HG02610 (cell line): ENCODE measurements at regions not wholly inside any gene's neighbourhood (a gene's known extent, or its start where the extent isn't known, plus 50 kb on each side); places are given as distances from the start of the nearest gene placed in this dataset.
"Not testable (repeated sequence)": the region's sequence is repeated elsewhere in the genome, so short reads cannot be mapped to it uniquely, and the experiment has no call there.

Experiments used
- ATAC-seq: cut with Tn5 transposase; IDR thresholded peaks from one replicate; pipeline ENCODE4 v1.9.1; 2021; ENCODE audit warnings: mild to moderate bottlenecking, moderate library complexity; ENCODE audit not compliant: unreplicated experiment

GRCh38 chr5:103889500-103890209 lies 327.1 kb upstream of the NUDT12 start:
- ATAC-seq, result peak; percentile 98

GRCh38 chr5:103886826-103887225 lies 324.2 kb upstream of the NUDT12 start:
- ATAC-seq, result no peak

- ATAC-seq, result no peak
Measured at GRCh38 chr5:103883143-103883542, 320.6 kb upstream of the NUDT12 start.

GRCh38 chr5:103881560-103881959 lies 319.0 kb upstream of the NUDT12 start:
- ATAC-seq, result no peak

GRCh38 chr5:103867857-103868598 lies 305.4 kb upstream of the NUDT12 start:
- no peak for ATAC-seq

- ATAC-seq, result no peak
Measured at GRCh38 chr5:103866169-103866568, 303.6 kb upstream of the NUDT12 start.

- ATAC-seq, result no peak
Measured at GRCh38 chr5:103862398-103862797, 299.8 kb upstream of the NUDT12 start.

- no peak for ATAC-seq
Measured at GRCh38 chr5:103860327-103860726, 297.7 kb upstream of the NUDT12 start.

GRCh38 chr5:103858367-103858766 lies 295.8 kb upstream of the NUDT12 start:
- not testable (repeated sequence) for ATAC-seq

GRCh38 chr5:103851091-103851490 lies 288.5 kb upstream of the NUDT12 start:
- no peak for ATAC-seq

GRCh38 chr5:103849934-103850333 lies 287.3 kb upstream of the NUDT12 start:
- ATAC-seq, result peak; percentile 97

GRCh38 chr5:103847060-103847459 lies 284.5 kb upstream of the NUDT12 start:
- no peak for ATAC-seq

GRCh38 chr5:103842936-103843335 lies 280.3 kb upstream of the NUDT12 start:
- ATAC-seq, result no peak

- no peak for ATAC-seq
Measured at GRCh38 chr5:103840600-103840999, 278.0 kb upstream of the NUDT12 start.

- ATAC-seq, result no peak
Measured at GRCh38 chr5:103834216-103834615, 271.6 kb upstream of the NUDT12 start.

GRCh38 chr5:103829585-103829984 lies 267.0 kb upstream of the NUDT12 start:
- no peak for ATAC-seq

- no peak for ATAC-seq
Measured at GRCh38 chr5:103827976-103828375, 265.4 kb upstream of the NUDT12 start.

GRCh38 chr5:103821361-103821760 lies 258.8 kb upstream of the NUDT12 start:
- ATAC-seq, result no peak

GRCh38 chr5:103808464-103809106 lies 246.0 kb upstream of the NUDT12 start:
- peak; percentile 94 for ATAC-seq

- ATAC-seq, result no peak
Measured at GRCh38 chr5:103804711-103805110, 242.1 kb upstream of the NUDT12 start.

- ATAC-seq, result no peak
Measured at GRCh38 chr5:103801681-103802080, 239.1 kb upstream of the NUDT12 start.
